Hematopoietic multipotent progenitor cell treated with erythropoietin and hydrocortisone succinate and interleukin-3 and kit ligand, for 4 days (in vitro differentiated cells): ENCODE measurements at regions not wholly inside any gene's neighbourhood (a gene's known extent, or its start where the extent isn't known, plus 50 kb on each side); places are given as distances from the start of the nearest gene placed in this dataset.
"Not testable (repeated sequence)": the region's sequence is repeated elsewhere in the genome, so short reads cannot be mapped to it uniquely, and the experiment has no call there.

Source experiments
- DNase-seq: peaks from one replicate; pipeline ENCODE4 v3.0.0-alpha.2; 2015

DNA sequence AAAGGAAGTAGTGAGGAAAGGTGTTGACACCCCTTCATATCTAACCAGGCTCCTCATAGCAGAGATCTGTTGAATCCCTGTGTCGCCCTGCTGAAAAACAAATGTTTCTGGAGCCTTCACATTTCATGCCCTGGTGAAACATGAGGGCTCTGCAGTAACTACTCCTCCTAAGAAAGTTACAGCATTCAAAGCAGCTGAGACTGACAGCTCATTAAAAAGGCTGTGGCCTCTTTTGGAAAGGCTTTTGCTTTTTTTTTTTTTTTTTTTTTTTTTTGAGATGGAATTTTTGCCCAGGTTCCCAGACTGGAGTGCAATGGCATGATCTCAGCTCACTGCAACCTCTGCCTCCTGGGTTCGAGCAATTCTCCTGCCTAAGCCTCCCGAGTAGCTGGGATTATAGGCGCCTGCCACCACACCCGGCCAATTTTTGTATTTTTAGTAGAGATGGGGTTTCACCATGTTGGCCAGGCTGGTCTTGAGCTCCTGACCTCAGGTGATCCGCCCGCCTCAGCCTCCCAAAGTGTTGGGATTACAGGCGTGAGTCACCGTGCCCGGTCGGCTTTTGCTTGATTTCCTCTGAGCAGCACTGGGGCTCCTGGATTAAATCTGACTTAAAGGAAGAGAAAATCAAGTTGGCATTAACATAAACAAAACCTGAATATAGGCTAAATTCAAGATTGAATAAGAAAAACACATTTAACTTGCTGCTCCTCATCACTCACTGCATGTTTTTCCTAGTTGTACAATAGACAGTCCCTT, 112.9 kb downstream of the PCSK1 start:
- DNase-seq, result not testable (repeated sequence)

DNA sequence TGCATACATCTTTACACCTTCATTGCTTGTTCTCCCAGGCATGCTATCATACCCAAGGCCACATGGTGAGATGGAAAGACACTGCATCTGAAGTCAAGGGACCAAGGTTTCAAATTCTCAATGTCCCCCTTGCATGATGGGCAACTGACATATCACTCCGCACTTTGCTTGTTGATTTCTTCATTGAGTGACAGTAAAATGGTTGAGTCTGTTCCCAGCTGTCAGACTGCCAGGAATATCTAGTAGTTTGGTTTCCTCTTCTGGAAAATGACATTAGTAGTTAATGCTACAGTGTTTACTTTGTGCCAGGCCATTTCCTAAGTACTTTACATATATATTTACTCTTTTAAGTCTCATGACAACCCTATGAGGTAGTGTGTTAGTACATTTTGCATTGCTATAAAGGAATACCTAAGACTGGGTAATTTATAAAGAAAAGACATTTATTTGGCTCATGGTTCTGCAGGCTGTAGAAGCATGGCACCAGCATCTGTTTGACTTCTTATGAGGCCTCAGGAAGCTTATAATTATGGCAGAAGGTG, 114.4 kb downstream of the PCSK1 start:
- no peak for DNase-seq

GRCh38 chr5:96317945-96318344, 115.1 kb downstream of the PCSK1 start:
- DNase-seq, result no peak

DNA sequence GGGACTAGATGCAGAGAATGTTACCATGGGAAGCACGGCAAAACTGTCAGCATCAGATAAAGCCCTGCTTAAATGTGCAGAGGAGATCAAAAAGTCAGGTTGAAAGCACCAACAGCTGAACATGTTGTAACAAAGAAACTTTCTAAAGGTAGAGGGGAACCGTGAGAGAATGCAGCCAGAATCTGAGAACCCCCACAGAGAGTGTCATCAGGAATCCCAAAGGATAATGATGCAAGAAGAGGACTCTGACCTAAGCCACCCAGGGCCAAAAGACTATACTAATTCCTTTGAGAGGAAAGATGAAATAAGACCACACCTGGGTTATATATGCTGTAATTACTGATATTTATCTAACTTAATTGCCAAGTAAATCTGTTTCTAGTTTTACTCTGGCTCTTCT, 116.6 kb downstream of the PCSK1 start:
- DNase-seq, result no peak

DNA sequence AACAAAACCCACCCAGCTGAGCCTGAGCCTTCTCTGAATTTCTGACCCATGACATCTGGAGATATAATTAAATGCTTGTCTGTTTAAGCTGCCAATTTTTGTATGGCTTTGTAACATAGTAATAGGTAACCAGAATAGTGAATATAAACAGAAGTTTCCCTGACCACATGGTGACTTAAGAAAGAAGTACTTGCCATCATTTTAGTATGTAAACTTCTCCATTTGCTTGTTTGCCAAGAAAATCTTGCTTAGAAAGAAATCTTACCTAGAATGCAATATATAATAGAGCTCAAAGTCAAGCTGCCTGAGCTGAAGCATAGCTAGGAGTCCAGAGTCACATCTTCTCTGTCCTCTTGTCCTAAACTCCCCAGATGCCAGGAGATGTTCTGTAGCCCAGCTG, 117.0 kb downstream of the PCSK1 start:
- no peak for DNase-seq

DNA sequence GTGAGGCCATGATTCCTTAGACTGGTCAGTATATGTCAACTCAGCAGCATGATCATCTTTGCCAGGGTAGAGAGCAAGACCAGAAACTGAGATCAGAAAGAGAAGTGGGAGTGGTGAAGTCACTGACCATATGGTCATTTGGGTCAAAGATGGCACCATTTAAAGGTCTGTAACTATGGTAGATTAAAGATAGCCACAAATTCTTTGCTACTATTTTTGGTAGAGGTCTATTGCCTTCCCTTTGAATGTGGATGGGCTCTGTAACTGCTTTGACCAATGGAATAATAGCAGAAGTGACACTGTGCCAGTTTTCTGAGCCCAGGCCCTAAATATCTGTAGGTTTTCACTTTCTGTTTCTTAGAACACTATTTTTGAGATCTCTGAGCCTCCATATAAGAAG, 117.6 kb downstream of the PCSK1 start:
- DNase-seq, result no peak

DNA sequence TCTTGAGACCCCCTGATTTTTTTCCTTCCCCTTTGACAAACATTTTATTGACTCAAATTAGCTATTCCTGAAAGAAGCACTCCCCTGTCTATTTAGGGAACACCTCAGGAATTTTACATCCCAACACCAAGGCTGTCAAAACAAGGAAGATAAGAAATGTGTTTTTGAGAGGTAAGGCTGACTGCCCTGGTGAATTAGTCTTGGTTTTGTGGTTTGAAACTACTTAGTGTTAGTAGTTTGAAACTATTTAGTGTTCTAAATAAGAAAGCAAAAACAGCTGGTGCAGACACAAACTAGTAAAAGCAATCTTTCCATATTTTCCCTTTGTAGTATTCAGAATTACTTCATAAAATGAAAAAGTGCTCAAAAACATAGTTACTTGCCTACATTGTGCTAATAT, 120.7 kb downstream of the PCSK1 start:
- no peak for DNase-seq

DNA sequence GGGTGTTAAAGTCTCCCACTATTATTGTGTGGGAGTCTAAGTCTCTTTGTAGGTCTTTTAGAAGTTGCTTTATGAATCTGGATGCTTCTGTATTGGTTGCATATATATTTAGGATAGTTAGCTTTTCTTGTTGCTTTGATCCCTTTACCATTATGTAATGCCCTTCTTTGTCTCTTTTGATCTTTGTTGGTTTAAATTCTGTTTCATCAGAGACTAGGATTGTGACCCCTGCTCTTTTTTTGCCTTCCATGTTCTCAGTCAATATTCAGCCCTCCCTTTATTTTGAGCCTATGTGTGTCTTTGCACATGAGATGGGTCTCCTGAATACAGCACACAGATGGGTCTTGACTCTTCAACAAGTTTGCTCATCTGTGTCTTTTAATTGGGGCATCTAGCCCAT, 126.0 kb downstream of the PCSK1 start:
- not testable (repeated sequence) for DNase-seq

GRCh38 chr5:96302174-96302738, 130.8 kb downstream of the PCSK1 start:
- DNase-seq, result no peak

DNA sequence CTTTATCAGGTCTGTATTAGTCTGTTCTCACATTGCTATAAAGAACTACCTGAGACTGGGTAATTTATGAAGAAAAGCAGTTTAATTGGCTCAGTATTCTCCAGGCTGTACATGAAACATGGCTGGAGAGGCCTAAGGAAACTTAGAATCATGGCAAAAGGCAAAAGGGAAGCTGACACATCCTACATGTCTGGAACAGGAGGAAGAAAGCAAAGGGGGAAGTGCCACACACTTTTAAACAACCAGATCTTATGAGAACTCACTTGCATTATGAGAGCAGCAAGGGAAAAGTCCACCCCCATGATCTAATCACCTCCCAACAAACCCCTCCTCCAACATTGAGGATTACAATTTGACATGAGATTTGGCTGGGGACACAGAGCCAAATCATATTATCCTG, 132.1 kb downstream of the PCSK1 start:
- peak; percentile 7 for DNase-seq

- peak; percentile 55 for DNase-seq
These were observed 135.2 kb downstream of the PCSK1 start for GRCh38 chr5:96297867-96298266.

GRCh38 chr5:96297290-96297689, 135.8 kb downstream of the PCSK1 start:
- no peak for DNase-seq

DNA sequence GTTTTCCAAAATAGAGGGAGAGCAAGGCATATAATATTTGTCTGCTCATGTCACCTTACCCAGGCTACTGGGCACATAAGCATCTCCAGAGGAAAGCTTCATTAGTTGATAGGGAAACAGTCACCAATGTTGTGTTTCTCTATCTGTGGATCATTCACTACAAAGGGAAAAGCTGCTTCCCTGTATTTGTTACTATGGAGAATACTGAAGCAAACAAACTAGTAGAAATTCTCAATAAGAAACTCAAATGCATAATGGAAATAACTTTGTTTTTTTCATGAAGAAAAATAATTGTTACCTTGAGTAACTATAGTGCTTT, 138.2 kb downstream of the PCSK1 start:
- DNase-seq, result no peak

DNA sequence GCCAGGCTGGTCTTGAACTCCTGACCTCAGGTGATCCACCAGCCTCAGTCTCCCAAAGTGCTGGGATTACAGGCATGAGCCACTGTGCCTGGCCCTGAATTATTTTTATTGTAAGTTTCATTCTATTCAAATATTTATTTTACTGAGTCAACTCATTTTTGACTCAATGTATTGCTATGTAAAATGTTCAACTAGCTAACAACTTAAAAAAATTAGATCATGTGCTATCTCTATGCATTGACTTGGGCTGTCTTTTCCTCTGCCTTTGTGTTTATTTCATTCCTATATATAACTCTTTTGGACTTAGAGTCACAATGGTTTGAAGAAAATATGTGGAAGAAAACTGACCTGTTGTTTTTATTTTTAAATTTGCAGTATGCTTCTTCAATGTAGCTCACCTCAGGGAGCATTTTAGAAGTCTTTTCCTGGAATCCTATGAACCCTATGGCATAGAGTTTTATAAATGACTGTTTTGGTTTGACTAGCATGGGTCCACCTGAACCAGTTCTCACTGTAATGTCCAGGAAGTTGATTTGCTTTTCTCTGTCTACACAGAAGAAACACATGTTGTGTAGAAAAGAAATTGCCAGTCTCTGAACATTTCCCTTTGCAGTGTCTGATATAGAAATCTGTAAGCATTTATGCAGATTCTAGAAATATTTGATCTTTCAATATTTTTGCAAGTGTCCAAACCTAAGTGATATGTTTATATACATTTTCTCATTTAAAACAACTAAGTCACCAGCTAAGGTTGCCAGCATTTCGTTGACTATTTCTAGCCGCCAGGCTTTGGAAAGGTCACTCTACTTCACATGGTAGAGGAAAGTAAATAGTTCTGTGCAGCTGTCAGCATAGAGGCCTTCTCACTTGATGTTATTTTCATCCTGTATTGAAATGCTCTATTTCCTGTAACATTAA, 138.8 kb downstream of the PCSK1 start:
- DNase-seq, result no peak

- DNase-seq, result no peak
These were observed 140.3 kb downstream of the PCSK1 start for GRCh38 chr5:96292582-96293247.

DNA sequence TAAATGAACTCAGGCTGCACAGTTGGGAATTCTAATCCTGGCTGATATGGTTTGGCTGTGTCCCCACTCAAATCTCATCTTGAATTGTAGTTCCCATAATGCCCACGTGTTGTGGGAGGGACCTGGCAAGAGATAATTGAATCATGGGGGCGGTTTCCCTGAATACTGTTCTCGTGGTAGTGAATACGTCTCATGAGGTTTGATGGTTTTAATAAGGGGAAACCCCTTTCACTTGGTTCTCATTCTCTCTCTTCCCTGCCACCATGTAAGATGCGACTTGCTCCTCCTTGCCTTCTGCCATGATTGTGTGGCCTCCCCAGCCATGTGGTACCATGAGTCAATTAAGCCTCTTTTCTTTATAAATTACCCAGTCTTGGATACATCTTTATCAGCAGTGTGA, 143.8 kb downstream of the PCSK1 start:
- not testable (repeated sequence) for DNase-seq

GRCh38 chr5:96288845-96289185, 144.2 kb downstream of the PCSK1 start:
- no peak for DNase-seq

- no peak for DNase-seq
These were observed 144.7 kb downstream of the PCSK1 start for GRCh38 chr5:96288166-96288844.

GRCh38 chr5:96287136-96287535, 145.9 kb downstream of the PCSK1 start:
- DNase-seq, result no peak

- no peak for DNase-seq
These were observed 147.2 kb downstream of the PCSK1 start for GRCh38 chr5:96285823-96286222.

DNA sequence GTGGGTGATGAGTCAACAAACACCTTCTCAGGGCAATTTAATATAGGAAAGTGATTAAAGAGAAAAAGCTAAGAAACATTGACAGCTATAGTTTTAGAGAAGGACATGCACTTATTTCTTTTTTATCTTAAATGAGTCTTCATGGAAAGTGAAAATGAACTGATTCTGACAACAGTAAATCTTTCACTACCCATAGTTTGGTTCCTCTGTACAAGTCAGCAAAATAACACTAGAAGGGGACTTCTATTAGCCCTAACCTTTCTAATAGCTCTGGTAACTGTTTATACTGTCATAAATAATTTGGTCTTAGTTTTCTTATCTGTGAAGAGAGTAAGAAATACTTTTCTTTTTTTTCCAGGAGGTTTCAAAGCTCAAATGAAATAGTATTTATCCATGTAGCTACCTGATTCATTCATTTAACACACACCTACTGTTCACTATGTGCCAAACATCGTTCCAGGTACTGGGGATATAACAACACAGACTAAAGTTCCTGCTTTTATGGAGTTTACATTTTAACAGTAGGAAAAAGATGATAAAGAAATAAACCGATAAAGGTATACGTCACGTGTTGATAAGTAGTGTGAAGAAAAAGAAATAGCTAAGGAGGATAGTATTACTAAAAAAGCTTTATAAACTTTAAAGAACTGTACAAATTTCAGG, 148.2 kb downstream of the PCSK1 start:
- DNase-seq, result no peak

- DNase-seq, result no peak
These were observed 149.5 kb downstream of the PCSK1 start for GRCh38 chr5:96283589-96283988.
